ENCODE measurements at regions not wholly inside any gene's neighbourhood (a gene's known extent, or its start where the extent isn't known, plus 50 kb on each side); places are given as distances from the start of the nearest gene placed in this dataset.
A peak's percentile ranks its signal among the peaks of the same experiment; 100 is the strongest.

- no peaks in the 10 kb centered on the region for H3K9me3 ChIP-seq (ENCODE audit: low read depth)
- H3K79me2 ChIP-seq: no peaks in the 10 kb centered on the region
- H3K36me3 ChIP-seq (replicated peaks; ENCODE audit: insufficient read depth, low read depth): no peaks in the 10 kb centered on the region
- H2AFZ ChIP-seq: no peak overlapping the region
- TF ChIP-seq EZH2 (IDR thresholded peaks at IDR 0.05; ENCODE audit: borderline replicate concordance) (no peak), CTCF (IDR thresholded peaks at IDR 0.05; ENCODE audit: poor library complexity) (no peak), EZH2phosphoT487 (IDR thresholded peaks at IDR 0.05; ENCODE audit: low read depth, severe bottlenecking, unreplicated experiment) (no peak)
- no peaks in the 10 kb centered on the region for H3K27me3 ChIP-seq
- 87% methylated on average over 7 of the region's 7 CpGs for WGBS (ENCODE audit: low lambda C conversion rate, missing lambda C conversion rate)
- H3K4me2 ChIP-seq: no peak overlapping the region
- H3K9me2 ChIP-seq (replicated peaks; ENCODE audit: insufficient read depth): no peaks in the 10 kb centered on the region
- H4K20me1 ChIP-seq (ENCODE audit: insufficient read depth, poor library complexity, severe bottlenecking): no peaks in the 10 kb centered on the region
- DNase-seq (ENCODE audit: low spot score): no peak
- H3K4me1 ChIP-seq (ENCODE audit: insufficient read depth): peaks cover 11% of the 10 kb centered on the region
- no peak overlapping the region for H3K4me3 ChIP-seq
- no peak overlapping the region for H3K27ac ChIP-seq
Observed at GRCh38 chr10:120960725-120961124, 109.6 kb downstream of the WDR11 start.

DNA sequence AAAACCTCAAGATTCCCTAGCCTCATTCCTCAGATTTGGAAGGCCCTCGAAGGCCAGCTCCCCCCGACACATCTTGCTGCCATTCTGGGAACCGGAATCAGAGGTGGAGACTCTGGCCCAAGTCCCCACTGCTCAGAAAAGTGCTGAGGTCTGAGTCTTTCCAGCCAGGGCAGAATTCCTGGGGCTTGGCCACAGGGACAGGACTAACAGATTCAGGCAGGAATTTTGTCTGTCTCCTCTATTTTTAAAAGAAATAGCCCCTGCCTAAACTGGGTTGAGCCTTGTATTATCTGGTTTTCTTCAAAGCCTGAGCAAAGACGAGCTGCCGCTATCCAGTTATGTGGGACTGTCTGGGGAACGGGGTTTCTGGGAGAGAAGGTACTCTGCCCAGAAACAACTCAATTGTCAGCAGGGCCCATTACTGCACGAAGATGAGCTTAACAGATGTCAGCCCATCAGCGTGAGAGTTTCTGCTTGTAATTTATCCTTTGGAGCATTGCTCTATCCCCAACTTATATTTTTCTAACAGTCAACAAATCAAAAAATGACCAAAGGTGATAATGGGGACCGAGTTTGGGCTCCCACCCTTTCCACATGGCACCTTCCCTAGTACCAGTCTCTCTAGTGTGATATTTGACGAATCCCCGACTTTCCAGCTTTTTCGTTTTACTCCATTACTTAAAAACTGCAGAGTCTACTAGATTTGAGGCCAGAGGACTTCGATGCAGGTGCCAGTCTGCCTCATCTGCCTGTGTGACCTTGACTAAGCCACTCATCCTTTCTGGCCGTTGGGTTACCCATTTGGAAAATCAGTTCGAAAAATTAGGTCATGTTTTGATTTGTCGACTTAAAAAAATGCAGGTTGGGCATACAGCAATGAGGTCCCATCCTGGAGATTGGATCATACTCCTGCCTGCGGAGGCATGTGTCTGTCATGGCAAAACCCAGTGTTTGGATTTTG is 110.9 kb downstream of the WDR11 start:
- Histone ChIP-seq H3K27ac (peak overlapping the region; percentile 61), H3K4me2 (no peak overlapping the region), H4K20me1 (ENCODE audit: insufficient read depth, poor library complexity, severe bottlenecking) (no peaks in the 10 kb centered on the region), H3K36me3 (replicated peaks; ENCODE audit: insufficient read depth, low read depth) (no peaks in the 10 kb centered on the region), H3K4me1 (ENCODE audit: insufficient read depth) (peaks cover 19% of the 10 kb centered on the region), H3K27me3 (no peaks in the 10 kb centered on the region), H3K79me2 (no peaks in the 10 kb centered on the region), H3K9me3 (ENCODE audit: low read depth) (no peaks in the 10 kb centered on the region), H3K4me3 (no peak overlapping the region), H3K9me2 (replicated peaks; ENCODE audit: insufficient read depth) (no peaks in the 10 kb centered on the region), H2AFZ (no peak overlapping the region)
- DNase-seq (ENCODE audit: low spot score): no peak
- TF ChIP-seq CTCF (IDR thresholded peaks at IDR 0.05; ENCODE audit: poor library complexity) (no peak), EZH2 (IDR thresholded peaks at IDR 0.05; ENCODE audit: borderline replicate concordance) (no peak), EZH2phosphoT487 (IDR thresholded peaks at IDR 0.05; ENCODE audit: low read depth, severe bottlenecking, unreplicated experiment) (no peak)
- 77% methylated on average over 17 of the region's 17 CpGs for WGBS (ENCODE audit: low lambda C conversion rate, missing lambda C conversion rate)

DNA sequence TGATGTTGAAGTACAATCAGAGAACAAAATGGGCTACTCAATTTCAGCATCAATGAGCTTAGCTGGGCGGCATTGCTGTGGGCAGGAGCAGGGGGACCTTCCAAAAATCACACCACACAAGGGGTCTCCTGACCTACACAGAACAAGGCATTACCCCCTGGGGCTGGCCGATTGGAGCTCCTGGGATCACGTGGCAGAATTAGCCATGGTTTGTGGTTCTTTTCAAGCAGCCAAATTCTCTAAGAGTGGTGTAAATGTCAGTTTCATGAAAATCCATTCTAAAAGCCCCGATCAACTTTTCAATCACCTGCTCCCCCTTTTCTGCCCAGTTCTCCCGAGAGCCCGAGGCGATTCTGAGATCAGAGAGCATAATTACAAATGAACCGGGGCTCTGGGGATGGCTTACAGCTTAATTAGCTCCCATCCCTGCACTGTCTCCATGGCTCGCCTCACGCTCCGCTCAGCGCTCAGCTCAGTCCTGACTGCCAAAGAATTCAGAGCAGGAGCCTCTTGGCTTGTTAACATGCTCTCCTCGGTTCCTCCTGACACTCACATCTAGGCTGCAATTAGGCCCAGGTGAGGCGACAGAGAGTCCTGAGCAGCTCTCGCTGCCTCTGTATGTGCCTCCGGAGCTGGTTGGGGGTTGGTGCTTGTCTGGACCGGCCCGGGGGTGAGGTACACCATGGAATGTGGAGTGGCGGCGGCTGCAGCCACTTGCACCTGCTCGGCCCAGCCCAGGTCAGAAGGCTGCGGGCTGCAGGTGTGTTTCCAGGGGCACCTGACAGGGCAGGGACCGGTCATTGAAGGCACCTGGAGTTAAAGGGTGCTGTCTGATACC is 111.8 kb downstream of the WDR11 start:
- no peak overlapping the region for H3K4me2 ChIP-seq
- TF ChIP-seq EZH2phosphoT487 (IDR thresholded peaks at IDR 0.05; ENCODE audit: low read depth, severe bottlenecking, unreplicated experiment) (no peak), CTCF (IDR thresholded peaks at IDR 0.05; ENCODE audit: poor library complexity) (no peak), EZH2 (IDR thresholded peaks at IDR 0.05; ENCODE audit: borderline replicate concordance) (no peak)
- H3K36me3 ChIP-seq (replicated peaks; ENCODE audit: insufficient read depth, low read depth): no peaks in the 10 kb centered on the region
- H3K79me2 ChIP-seq: no peaks in the 10 kb centered on the region
- no peak overlapping the region for H2AFZ ChIP-seq
- no peaks in the 10 kb centered on the region for H4K20me1 ChIP-seq (ENCODE audit: insufficient read depth, poor library complexity, severe bottlenecking)
- no peaks in the 10 kb centered on the region for H3K9me2 ChIP-seq (replicated peaks; ENCODE audit: insufficient read depth)
- no peaks in the 10 kb centered on the region for H3K9me3 ChIP-seq (ENCODE audit: low read depth)
- no peak for DNase-seq (ENCODE audit: low spot score)
- peaks cover 19% of the 10 kb centered on the region for H3K4me1 ChIP-seq (ENCODE audit: insufficient read depth)
- peak overlapping the region; percentile 61 for H3K27ac ChIP-seq
- H3K27me3 ChIP-seq: no peaks in the 10 kb centered on the region
- no peak overlapping the region for H3K4me3 ChIP-seq
- 53% methylated on average over 23 of the region's 23 CpGs for whole genome bisulfite sequencing (ENCODE audit: low lambda C conversion rate, missing lambda C conversion rate)
